Spleen (tissue), 7 donors: ENCODE measurements at regions not wholly inside any gene's neighbourhood (a gene's known extent, or its start where the extent isn't known, plus 50 kb on each side); places are given as distances from the start of the nearest gene placed in this dataset.

Source experiments
- POLR2A ChIP-seq, 3 donors: fragments of 450-650 bp; IDR thresholded peaks; one replicate each; pipeline ENCODE4 v1.5.1; 2017; ENCODE audit warnings: antibody characterized with exemption in 3 of 3, mild to moderate bottlenecking in 1 of 3
- POLR2AphosphoS5 ChIP-seq, 3 donors: sonication (generic); formaldehyde crosslinking; IDR thresholded peaks; one replicate each; pipeline ENCODE4 v1.5.1; 2017; ENCODE audit warnings: antibody characterized with exemption in 3 of 3
- TF ChIP-seq, protein P1 (sequence below), 11 experiments: fragments of 200-600 bp in 7 of 11; fragments of 450-650 bp in 4 of 11; sonication (generic) in 4 of 11; IDR thresholded peaks in 8 of 11; conservative IDR thresholded peaks in 3 of 11; 1 replicate in 7 of 11; 2 replicates in 4 of 11; pipeline versions ENCODE4 v1.4.0 to v1.8.0; 2016 to 2021; ENCODE audit warnings: antibody characterized with exemption in 11 of 11, inconsistent platforms in 4 of 11, mild to moderate bottlenecking in 1 of 11
- donor health status: DM: no; HTN: no; CAD: no; lungs with moderate emphysema.
- donor health status: DM: no; HTN: no; CAD: no.
- donor health status: DM: no; HTN: no; CAD: no.

DNA sequence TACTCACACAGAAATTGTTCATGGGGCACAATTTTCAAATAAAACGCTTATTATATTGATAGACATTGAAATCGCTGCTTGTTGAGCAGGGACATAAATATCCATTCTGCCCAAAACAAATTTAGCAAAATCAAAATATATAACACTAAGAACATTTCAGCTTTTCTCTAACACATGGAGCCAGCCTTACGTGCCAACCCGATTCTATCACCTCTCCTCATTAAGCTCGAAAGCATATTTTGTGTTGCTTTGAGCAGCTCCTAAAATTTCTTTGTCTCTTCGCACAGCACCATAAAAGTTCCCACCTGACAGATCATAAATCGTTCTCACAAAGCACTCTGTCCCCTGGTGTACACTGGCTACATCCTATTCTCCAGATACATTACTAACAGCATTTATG, 1034.4 kb upstream of the KLHL29 start:
- TF ChIP-seq POLR2AphosphoS5 (IDR thresholded peaks at IDR 0.05): no peak
- TF ChIP-seq, protein P1, sequence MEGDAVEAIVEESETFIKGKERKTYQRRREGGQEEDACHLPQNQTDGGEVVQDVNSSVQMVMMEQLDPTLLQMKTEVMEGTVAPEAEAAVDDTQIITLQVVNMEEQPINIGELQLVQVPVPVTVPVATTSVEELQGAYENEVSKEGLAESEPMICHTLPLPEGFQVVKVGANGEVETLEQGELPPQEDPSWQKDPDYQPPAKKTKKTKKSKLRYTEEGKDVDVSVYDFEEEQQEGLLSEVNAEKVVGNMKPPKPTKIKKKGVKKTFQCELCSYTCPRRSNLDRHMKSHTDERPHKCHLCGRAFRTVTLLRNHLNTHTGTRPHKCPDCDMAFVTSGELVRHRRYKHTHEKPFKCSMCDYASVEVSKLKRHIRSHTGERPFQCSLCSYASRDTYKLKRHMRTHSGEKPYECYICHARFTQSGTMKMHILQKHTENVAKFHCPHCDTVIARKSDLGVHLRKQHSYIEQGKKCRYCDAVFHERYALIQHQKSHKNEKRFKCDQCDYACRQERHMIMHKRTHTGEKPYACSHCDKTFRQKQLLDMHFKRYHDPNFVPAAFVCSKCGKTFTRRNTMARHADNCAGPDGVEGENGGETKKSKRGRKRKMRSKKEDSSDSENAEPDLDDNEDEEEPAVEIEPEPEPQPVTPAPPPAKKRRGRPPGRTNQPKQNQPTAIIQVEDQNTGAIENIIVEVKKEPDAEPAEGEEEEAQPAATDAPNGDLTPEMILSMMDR (IDR thresholded peaks at IDR 0.05 in 8 of 11, conservative IDR thresholded peaks at IDR 0.05 in 3 of 11): no peak
- TF ChIP-seq POLR2A (IDR thresholded peaks at IDR 0.05): no peak
